ENCODE measurements at regions not wholly inside any gene's neighbourhood (a gene's known extent, or its start where the extent isn't known, plus 50 kb on each side); places are given as distances from the start of the nearest gene placed in this dataset.

DNA sequence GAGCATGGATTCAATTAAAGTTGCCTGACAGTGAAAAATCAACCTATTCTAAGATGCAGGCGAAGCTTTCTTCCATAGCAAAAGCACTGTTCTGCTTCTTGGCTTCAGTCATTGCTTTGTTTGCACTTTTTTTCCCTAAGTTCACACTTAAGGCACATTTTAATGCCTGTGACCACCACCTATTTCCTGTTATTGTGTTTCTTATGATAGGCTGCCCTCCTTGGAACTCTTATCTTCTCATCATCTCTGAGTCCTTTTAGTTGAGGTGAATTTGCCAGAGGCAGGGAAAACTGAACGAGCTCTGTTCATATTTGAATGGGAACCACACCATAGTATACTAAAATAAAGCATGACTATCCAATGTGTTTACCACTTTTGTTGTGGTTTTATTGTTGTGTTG is 119.8 kb downstream of the SPCS3 start:
- no peak for DNase-seq
- in situ Hi-C loops (cut with HindIII; ENCODE audit: low pct_ligation_motif_present, low pct_unique_long_range_greater_than_20kb, low sequenced_read_pairs): no loop called here

DNA sequence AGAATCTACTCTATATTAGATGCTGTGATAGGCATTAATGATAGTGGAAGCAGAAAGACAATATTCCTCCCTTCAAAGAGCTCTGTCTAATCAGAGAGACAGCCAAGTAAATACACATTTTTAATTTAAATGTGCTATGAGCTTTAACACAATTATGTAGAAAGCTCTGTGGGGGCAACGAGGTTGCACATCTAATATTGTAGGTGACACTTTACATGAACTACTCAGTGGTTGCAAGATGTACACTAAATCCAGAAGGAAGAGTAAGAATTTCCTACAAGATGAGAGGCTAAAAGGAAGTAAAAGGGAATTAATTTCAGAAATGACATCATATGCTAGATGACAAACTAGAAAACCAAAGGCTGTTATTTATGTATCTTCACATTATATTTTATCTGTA is 120.9 kb downstream of the SPCS3 start:
- in situ Hi-C loops (cut with HindIII; ENCODE audit: low pct_ligation_motif_present, low pct_unique_long_range_greater_than_20kb, low sequenced_read_pairs): no loop called here
- no peak for DNase-seq

DNA sequence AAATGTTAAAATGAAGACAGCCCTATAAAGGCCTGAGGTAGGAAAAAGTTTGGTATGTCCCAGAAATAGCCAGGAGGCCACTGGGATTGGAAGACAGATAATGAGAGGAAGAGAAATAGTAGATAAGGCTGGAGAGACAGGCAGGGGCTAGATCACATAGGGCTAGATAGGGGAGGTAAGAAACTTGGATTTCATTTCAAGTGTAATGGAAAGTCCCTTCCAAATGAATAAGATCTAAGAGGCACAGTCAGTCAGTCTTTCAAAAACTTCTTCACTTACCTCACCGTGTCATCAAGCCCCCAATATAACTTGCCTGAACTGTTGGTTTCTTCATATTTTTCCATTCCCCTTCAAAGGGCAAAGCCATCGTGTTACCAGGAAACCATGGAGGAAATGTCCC is 121.8 kb downstream of the SPCS3 start:
- in situ Hi-C loops (cut with HindIII; ENCODE audit: low pct_ligation_motif_present, low pct_unique_long_range_greater_than_20kb, low sequenced_read_pairs): no loop called here
- DNase-seq: no peak

DNA sequence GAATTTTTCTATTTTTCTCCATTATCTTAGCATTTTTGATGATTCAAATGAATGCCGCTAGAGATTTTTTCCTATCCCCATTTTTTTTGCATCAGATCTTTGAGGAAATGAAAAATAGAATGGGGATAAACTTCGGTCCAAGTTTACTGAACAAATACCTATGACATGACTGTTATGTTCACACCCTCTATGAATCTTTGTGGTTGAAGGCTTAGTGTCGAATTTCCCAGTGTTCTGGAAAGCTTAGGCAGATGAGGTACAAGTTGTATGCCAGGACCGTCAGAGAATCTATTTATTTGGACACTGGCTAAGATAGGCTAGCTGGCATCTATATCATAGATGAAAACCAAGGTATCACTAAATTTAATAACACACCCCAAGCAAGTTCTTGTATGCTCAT is 123.4 kb downstream of the SPCS3 start:
- DNase-seq: peak; percentile 68

DNA sequence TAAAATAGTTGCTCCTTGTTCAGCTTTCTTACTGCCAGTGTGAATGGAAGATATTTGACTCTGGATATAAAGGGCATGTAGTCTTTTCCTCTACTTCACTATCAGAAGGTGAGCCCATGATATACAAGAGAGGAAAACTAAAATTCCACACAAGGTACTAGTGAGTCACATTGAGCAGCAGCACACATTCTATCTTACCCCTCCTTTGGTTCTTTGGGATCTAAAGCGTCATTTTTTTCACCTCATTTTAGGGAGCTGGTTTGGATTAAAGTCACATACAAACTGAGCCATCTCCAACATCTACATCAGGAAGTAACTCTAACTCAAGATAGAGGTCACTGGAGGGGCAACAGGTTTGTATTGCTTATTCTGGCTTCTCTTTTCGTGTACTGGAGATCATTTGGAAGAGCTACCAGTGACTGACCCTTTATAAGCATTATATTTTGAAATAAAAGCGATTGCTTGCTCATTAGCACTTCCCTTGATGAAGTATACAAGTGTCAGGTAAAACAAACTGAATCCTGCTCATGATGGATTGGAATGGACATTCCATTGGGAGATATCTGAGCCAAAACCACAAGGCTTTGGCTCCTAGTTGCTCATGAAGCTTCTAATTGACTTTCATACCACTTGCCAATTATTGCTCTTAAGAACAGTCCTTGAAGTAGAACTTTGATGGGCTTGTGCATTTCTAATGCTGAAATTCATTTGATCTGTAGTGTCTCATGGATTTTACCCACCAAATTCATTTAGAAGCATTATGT is 124.1 kb downstream of the SPCS3 start:
- in situ Hi-C loops (cut with HindIII; ENCODE audit: low pct_ligation_motif_present, low pct_unique_long_range_greater_than_20kb, low sequenced_read_pairs): no loop called here
- DNase-seq: no peak

More for the DNA sequence above, 123.4 kb downstream of the SPCS3 start:
- in situ Hi-C loops (cut with HindIII; ENCODE audit: low pct_ligation_motif_present, low pct_unique_long_range_greater_than_20kb, low sequenced_read_pairs): no loop called here

DNA sequence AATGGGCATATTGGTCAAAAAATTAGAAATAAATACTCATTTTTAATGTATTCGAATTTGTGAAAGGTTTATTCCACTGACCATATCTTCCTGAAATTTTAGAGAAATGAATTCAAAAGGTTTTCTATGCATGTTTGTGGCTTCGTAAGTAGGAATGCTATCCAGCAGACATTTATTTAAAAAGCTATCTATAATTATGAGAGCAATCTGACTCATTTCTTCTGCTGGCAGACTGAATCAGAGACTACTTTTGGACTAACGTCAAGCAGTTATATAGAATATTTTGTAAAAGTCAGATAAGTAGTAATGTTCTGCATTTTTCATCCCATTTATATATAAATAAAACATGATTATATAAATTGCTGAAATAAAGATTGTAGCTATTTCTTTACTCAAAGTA is 125.0 kb downstream of the SPCS3 start:
- in situ Hi-C loops (cut with HindIII; ENCODE audit: low pct_ligation_motif_present, low pct_unique_long_range_greater_than_20kb, low sequenced_read_pairs): no loop called here

DNA sequence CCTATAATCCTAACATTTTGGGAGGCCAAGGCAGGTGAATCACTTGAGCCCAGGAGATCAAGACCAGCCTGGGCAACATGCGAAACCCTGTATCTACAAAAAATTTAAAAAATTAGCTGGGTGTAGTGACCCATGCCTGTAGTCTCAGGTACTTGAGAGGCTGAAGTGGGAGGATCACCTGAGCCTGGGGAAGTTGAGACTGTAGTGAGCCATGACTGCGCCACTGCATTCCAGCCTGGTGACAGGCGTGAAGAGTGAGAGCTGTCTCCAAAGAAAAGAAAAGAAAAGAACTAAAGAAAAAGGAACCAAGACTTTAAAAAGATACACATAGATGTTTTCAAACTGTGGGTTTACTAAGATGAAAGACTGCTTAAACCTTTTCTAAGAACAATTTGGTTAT is 129.0 kb downstream of the SPCS3 start:
- DNase-seq: no peak
- in situ Hi-C loops (cut with HindIII; ENCODE audit: low pct_ligation_motif_present, low pct_unique_long_range_greater_than_20kb, low sequenced_read_pairs): no loop called here

More for the DNA sequence above, 125.0 kb downstream of the SPCS3 start:
- DNase-seq: no peak

DNA sequence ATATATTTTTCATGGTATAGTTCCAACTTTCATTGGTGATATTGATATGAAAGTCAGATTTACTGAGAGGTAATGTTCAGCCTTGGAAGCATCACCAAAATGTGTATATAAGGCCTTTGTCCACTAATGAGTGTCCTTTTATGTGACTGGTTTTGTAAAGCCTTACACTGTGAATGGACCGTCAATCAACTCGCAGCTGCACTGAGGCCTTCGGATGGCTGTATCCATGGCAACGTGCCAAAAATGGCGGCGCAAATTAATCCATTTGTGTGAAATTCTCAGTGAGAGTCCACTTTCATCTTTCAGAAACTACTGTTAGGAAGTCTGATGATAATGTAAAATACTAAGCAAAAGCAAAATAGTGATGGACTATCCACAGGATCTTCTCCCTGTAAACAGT is 131.7 kb downstream of the SPCS3 start:
- DNase-seq: no peak
- in situ Hi-C loops (cut with HindIII; ENCODE audit: low pct_ligation_motif_present, low pct_unique_long_range_greater_than_20kb, low sequenced_read_pairs): no loop called here

DNA sequence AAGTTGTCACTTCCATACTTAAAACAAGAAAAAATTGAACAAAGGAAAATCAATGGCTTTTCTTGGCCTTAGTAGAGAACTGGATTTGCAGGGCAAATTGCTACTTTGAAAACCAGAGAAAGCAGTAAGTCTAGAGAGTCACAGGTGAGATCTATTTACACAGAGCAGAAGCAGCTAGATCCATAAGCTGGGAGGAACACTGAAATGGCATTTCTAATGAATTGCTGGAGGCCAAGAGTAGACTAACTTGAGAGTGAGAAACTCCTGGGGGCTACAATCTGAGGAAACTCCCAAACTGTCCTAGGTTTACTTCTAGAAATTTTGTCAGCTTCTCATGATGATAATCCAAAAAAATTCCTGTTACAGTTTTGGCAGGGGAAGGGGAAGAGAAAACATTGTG is 133.3 kb downstream of the SPCS3 start:
- DNase-seq: no peak
- in situ Hi-C loops (cut with HindIII; ENCODE audit: low pct_ligation_motif_present, low pct_unique_long_range_greater_than_20kb, low sequenced_read_pairs): no loop called here

DNA sequence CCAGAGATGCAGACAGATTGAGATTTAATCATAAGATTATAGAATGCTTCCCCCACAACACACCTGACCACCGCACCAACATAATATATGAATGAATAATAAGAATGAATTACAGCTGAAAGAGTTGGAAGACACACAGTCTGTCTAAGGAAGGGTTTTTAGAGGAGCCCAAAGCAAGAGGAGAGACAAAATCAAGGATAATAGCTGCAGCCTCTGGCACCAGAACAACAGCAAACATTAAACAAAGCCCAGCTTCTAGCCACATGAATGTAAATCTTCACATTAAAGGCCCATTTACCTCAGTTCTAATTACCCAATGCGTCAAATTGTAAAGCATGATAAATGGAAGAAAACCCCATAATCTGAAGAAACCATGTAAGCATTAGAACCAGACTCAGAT is 133.9 kb downstream of the SPCS3 start:
- no peak for DNase-seq
- in situ Hi-C loops (cut with HindIII; ENCODE audit: low pct_ligation_motif_present, low pct_unique_long_range_greater_than_20kb, low sequenced_read_pairs): no loop called here

DNA sequence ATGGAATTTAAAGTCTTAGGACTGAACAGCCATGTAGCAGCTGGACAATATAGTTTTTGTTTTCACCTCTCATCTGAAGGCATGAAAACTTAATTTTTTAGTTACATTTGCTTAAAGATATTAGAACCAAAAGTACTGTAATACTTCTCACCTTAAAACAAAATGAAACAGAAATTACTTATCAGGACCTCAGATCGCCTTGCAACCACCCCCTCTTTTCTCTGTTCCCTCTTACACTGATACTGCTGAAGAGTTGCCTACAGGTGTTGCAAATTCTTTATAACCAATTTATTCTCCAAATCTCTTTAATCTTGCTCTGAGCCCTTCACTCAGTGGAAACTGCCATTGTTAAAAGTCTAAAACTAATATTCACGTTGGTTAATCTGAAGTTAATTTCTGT is 145.0 kb downstream of the SPCS3 start:
- no peak for DNase-seq
- in situ Hi-C loops (cut with HindIII; ENCODE audit: low pct_ligation_motif_present, low pct_unique_long_range_greater_than_20kb, low sequenced_read_pairs): no loop called here

DNA sequence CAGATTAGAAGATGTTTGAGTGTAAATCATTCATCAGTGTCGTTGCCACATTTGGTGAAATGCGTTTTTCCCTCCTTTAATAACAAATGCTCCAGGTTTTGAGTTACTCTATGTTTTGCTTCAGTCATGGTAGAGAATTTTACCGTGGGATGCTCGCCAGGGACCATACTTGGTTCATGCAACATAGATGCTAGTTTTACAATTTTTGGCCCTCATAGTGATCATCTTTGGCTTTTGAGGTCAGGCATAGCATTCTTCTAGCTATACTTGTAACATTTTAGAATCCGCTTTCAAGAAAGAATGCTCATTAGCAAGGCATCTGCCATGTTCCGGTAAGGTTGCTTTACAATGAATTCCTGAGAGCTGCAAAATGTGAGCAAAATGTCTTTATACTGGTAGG is 147.2 kb downstream of the SPCS3 start:
- DNase-seq: no peak
- in situ Hi-C loops (cut with HindIII; ENCODE audit: low pct_ligation_motif_present, low pct_unique_long_range_greater_than_20kb, low sequenced_read_pairs): no loop called here

DNA sequence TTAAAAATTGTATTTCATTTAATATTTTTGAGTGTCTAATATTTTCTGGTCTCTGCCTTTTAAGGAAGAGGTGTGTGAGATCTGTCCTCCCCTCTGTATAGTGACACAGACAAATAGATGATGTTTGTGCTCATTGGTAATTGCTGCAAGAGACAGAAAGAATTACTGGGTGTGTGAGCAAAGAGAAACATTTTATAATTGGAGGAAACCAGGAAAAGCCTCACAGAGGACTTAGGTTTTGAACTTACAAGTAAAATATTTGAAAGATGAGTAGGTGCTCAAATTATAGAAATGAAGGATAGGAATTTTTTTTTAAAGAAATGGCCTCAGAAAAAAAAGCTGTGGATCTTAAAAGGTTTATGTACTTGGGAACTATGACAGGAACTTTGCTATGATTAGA is 149.8 kb downstream of the SPCS3 start:
- in situ Hi-C loops (cut with HindIII; ENCODE audit: low pct_ligation_motif_present, low pct_unique_long_range_greater_than_20kb, low sequenced_read_pairs): no loop called here
- DNase-seq: no peak

DNA sequence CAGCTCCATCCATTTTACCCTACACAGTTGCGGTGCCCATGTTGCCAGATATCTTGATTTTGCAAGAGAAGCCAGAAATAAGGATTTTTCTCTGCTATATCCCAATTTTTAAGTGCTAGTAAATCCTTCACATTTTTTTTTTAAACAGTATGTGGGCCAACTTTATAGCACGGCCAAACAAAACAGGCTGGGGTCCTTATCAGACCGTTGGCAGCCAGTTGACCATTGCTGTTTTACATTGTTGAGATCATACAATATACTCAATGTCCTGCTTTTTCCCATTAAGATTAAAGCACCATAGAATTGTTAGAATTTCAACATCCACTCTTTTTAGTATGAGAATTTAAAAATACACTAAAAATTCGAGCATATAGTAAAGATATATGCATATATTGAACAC is 150.9 kb downstream of the SPCS3 start:
- in situ Hi-C loops (cut with HindIII; ENCODE audit: low pct_ligation_motif_present, low pct_unique_long_range_greater_than_20kb, low sequenced_read_pairs): no loop called here
- no peak for DNase-seq

DNA sequence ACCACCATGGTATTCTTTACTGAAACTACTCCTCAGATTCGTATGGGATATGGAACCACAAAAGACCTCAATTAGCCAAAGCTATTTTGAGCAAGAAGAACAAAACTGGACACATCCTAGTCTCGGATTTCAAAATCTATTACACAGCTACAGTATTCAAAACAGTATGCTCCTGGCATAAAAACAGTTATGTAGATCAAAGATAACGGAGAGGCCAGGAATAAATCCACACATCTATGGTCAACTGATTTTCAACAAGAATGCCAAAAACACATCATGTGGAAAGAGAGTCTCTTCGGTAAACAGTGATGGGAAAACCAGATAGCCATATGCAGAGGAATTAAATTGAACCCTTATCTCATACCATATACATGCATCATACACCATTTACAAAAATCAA is 155.3 kb downstream of the SPCS3 start:
- in situ Hi-C loops (cut with HindIII; ENCODE audit: low pct_ligation_motif_present, low pct_unique_long_range_greater_than_20kb, low sequenced_read_pairs): no loop called here
- no peak for DNase-seq

DNA sequence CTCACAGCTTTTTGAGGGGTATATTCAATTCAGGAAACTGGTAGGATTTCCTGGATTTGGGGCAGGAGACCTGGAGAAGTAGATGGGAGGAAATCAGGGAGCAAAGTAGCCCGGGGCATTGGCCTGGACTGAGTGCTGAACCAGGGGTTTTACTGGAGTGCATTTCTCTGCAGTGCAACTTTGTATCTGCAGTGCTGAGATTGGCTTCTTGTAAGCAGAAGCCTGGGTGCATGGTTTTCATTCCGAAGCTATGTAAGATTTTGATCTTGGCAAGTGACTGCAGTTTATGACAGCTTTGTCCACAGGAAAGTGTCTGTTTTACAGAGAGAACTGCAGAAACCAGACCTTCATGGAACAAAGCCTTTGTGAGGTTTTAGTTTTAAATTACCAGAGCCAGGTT is 158.3 kb downstream of the SPCS3 start:
- DNase-seq: no peak
- in situ Hi-C loops (cut with HindIII; ENCODE audit: low pct_ligation_motif_present, low pct_unique_long_range_greater_than_20kb, low sequenced_read_pairs): no loop called here

DNA sequence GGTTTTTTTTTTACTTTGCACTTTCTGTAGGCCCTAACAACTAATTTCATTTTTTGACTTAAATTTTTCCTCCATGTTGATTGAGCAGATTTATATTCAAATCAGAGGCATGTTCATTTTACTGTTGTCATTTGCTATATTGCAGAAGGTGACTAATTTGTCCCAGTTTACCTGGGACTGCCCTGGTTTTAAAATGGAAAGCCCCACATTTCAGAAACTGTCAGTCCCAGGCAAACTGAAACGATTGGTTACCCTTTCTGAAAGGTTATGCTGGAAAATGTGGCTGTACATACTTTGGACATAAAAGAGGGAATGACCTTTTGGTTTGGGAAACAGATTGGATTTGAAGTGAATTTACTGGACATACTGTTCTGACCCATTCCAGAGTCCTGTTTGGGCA is 160.0 kb downstream of the SPCS3 start:
- no peak for DNase-seq
- in situ Hi-C loops (cut with HindIII; ENCODE audit: low pct_ligation_motif_present, low pct_unique_long_range_greater_than_20kb, low sequenced_read_pairs): no loop called here

DNA sequence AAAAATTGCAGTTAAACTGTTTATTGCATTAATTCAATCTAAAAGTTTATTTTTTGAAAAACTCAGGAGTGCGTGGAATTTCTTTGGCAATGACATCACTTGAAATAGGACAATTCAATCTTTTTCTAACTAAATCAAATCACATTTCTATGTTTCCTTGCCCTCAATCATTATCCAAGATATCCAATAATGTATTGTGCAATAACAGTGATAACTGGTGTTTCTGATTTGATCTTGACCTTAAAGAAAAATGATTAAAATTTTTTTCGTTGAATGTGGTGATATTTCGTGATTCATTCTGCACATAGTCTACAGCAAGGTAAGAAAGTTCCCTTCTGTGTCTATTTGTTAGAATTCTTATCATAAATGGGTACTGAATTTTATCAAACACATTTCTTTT is 163.2 kb downstream of the SPCS3 start:
- in situ Hi-C loops (cut with HindIII; ENCODE audit: low pct_ligation_motif_present, low pct_unique_long_range_greater_than_20kb, low sequenced_read_pairs): no loop called here
- no peak for DNase-seq

DNA sequence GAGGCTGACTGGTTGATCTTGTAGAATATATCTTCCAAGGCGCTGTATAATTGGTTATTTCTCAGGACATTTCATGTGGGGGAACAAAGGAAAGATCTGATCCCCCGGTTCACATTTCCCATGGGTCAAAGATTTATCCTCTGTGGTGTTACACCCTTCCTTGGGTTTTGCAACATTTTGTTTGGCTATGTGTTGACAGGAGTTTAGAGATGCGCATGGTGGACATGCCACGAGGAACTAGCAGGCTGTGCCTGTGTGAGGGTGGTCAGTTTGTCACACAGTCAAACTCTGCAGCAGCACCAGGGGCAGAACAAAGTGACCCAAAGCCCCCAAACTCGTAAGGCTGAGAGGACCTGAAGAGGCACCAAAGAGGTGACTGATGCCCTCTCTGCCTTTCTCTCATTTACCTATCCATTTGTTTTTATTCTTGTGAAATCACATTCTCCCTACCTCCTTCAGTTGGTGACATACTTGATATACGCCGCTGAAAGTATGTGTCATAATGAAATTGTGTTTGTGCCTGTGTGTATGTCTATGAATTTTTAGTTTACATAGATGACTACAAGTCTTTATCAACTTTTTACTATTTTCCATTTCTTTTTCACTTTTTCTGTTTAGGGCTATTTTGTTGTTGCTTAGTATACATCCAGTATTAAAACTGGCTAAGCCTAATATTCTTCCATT is 164.7 kb downstream of the SPCS3 start:
- in situ Hi-C loops (cut with HindIII; ENCODE audit: low pct_ligation_motif_present, low pct_unique_long_range_greater_than_20kb, low sequenced_read_pairs): no loop called here
- DNase-seq: no peak

DNA sequence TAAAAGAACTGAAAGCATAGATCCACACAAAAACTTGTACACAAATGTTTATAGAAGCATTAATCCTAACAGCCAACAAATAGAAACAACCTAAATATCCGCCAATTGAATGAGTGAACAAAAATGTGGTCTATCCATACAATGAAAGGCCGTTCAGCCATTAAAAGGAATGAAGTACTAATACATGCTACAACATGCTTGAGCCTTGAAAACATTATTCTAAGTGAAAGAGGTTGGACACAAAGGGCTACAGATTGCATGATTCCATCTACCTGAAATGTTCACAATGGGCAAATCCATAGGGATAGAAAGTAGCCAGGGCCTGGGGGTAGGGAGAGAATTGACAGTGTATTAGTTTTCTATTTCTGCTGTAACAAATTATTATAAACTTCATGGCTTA is 169.2 kb downstream of the SPCS3 start:
- in situ Hi-C loops (cut with HindIII; ENCODE audit: low pct_ligation_motif_present, low pct_unique_long_range_greater_than_20kb, low sequenced_read_pairs): no loop called here

More for the DNA sequence above, 169.2 kb downstream of the SPCS3 start:
- no peak for DNase-seq
